ENCODE measurements at regions not wholly inside any gene's neighbourhood (a gene's known extent, or its start where the extent isn't known, plus 50 kb on each side); places are given as distances from the start of the nearest gene placed in this dataset.

DNA sequence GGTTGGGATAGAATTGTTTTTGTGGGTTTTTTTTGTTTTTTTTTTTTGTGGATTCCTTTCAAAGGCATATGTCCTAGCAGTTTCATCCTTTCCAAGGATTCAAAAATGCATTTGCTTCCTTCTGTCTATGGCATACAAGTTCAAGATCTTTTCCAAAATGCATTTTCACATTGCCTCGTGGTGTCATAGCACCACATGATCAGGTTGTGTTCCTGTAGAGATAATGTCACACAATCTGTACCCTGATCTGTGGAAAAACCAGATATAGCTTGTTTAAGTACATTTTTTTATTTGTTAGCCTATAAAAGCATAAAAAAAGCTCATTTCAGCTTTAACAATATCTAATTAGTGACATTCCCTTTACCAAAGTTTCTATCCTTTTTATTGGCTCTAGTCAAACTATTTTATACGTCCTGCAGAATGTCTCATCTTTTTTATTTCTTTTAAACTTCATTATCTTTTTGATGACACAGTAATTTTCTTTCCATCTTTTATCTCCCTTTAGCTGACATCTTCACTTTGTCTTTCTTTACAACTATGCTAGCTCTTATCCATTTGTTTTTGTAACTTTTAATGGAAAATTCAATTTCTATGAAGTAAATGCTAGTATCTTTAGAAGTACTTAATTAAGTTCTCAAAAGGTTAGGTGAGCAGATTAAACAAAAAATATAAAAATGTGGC is 106.0 kb upstream of the NOVA1 start:
- no peak overlapping the region for H3K27ac ChIP-seq (ENCODE audit: low read length in 2 of 2)
- no peak overlapping the region for H3K4me3 ChIP-seq (ENCODE audit: control extremely low read depth in 1 of 5, extremely low read depth in 1 of 5, insufficient read depth in 1 of 5, low read depth in 2 of 5, low read length in 4 of 5)
- ChIA-PET CTCF (interaction anchor here (0.6 kb wide), 1 partner anchor 1963 kb away, joined by 3 read pairs; no protein-coding TSS in a partner anchor), POLR2A (no interaction called here)
- DNase-seq (no peak), ATAC-seq (ENCODE audit: low read depth) (no peak)
- H3K27ac Mint-ChIP-seq: no peak overlapping the region
- no peaks in the 10 kb centered on the region for H3K4me1 Mint-ChIP-seq
- no peaks in the 10 kb centered on the region for H3K9me3 Mint-ChIP-seq (ENCODE audit: insufficient read depth)
- H3K27me3 ChIP-seq (replicated peaks in 1 of 4; ENCODE audit: control extremely low read depth in 1 of 4, control insufficient read depth in 3 of 4, insufficient read depth in 4 of 4, low read length in 3 of 4): no peaks in the 10 kb centered on the region
- no peaks in the 10 kb centered on the region for H3K27me3 Mint-ChIP-seq
- no peaks in the 10 kb centered on the region for H3K4me1 ChIP-seq (ENCODE audit: control insufficient read depth in 2 of 2, insufficient read depth in 2 of 2, low read length in 2 of 2)
- intact Hi-C loops (cut with micrococcal nuclease): no loop called here
- TF ChIP-seq EZH2 (IDR thresholded peaks at IDR 0.05; ENCODE audit: borderline replicate concordance, insufficient read depth, low read depth, low read length, poor library complexity, severe bottlenecking): no peak
- TF ChIP-seq, protein P1, sequence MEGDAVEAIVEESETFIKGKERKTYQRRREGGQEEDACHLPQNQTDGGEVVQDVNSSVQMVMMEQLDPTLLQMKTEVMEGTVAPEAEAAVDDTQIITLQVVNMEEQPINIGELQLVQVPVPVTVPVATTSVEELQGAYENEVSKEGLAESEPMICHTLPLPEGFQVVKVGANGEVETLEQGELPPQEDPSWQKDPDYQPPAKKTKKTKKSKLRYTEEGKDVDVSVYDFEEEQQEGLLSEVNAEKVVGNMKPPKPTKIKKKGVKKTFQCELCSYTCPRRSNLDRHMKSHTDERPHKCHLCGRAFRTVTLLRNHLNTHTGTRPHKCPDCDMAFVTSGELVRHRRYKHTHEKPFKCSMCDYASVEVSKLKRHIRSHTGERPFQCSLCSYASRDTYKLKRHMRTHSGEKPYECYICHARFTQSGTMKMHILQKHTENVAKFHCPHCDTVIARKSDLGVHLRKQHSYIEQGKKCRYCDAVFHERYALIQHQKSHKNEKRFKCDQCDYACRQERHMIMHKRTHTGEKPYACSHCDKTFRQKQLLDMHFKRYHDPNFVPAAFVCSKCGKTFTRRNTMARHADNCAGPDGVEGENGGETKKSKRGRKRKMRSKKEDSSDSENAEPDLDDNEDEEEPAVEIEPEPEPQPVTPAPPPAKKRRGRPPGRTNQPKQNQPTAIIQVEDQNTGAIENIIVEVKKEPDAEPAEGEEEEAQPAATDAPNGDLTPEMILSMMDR (IDR thresholded peaks at IDR 0.05): no peak
- H4K20me1 ChIP-seq (ENCODE audit: control insufficient read depth, insufficient read depth, low read length, poor library complexity, severe bottlenecking): no peaks in the 10 kb centered on the region
- H3K36me3 ChIP-seq (replicated peaks in 1 of 2; ENCODE audit: control extremely low read depth in 1 of 2, control insufficient read depth in 1 of 2, extremely low read depth in 1 of 2, insufficient read depth in 2 of 2, low read length in 1 of 2): no peaks in the 10 kb centered on the region
- H3K4me3 Mint-ChIP-seq: no peak overlapping the region
- no peaks in the 10 kb centered on the region for H3K79me2 ChIP-seq (ENCODE audit: control insufficient read depth, insufficient read depth, low read length)
- H3K9me3 ChIP-seq (ENCODE audit: control extremely low read depth in 1 of 3, control insufficient read depth in 2 of 3, insufficient read depth in 1 of 3, low read length in 2 of 3): no peaks in the 10 kb centered on the region
- no CpG with 5 or more reads among the region's 2 CpGs for WGBS (ENCODE audit: insufficient coverage)
- H3K4me2 ChIP-seq (replicated peaks; ENCODE audit: low read depth, low read length, poor library complexity, severe bottlenecking): no peak overlapping the region
- H2AFZ ChIP-seq (ENCODE audit: insufficient read depth, low read depth, low read length, poor library complexity, severe bottlenecking): no peak overlapping the region
- no peak overlapping the region for H3K9ac ChIP-seq (ENCODE audit: low read length)

DNA sequence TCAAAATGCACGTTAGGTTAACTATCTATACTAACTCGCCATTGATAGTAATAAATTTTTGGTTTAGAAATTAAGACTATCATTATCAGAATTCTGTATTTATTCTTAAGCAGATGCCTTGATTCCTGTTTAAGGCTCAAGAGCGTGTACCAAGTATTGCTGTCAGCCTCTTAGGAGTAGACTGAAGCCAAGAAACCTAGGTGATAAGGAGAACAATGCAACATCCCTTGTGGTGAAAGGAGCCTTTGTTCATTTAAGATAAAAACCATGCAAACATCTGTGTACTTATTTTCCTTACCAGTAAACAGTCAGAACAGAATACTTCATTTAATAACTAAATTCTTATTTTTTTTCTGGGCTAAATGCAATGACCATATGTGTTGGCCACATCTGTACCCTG is 109.4 kb upstream of the NOVA1 start:
- DNase-seq (no peak), ATAC-seq (ENCODE audit: low read depth) (no peak)
- Mint-ChIP-seq H3K9me3 (ENCODE audit: insufficient read depth) (no peaks in the 10 kb centered on the region), H3K4me1 (no peaks in the 10 kb centered on the region), H3K4me3 (no peak overlapping the region), H3K27ac (no peak overlapping the region), H3K27me3 (no peaks in the 10 kb centered on the region)
- no peaks in the 10 kb centered on the region for H3K27me3 ChIP-seq (replicated peaks in 1 of 4; ENCODE audit: control extremely low read depth in 1 of 4, control insufficient read depth in 3 of 4, insufficient read depth in 4 of 4, low read length in 3 of 4)
- CTCF ChIA-PET: no interaction called here
- H3K4me2 ChIP-seq (replicated peaks; ENCODE audit: low read depth, low read length, poor library complexity, severe bottlenecking): no peak overlapping the region
- POLR2A ChIA-PET: no interaction called here
- H3K36me3 ChIP-seq (replicated peaks in 1 of 2; ENCODE audit: control extremely low read depth in 1 of 2, control insufficient read depth in 1 of 2, extremely low read depth in 1 of 2, insufficient read depth in 2 of 2, low read length in 1 of 2): no peaks in the 10 kb centered on the region
- no peaks in the 10 kb centered on the region for H3K9me3 ChIP-seq (ENCODE audit: control extremely low read depth in 1 of 3, control insufficient read depth in 2 of 3, insufficient read depth in 1 of 3, low read length in 2 of 3)
- no peak overlapping the region for H3K4me3 ChIP-seq (ENCODE audit: control extremely low read depth in 1 of 5, extremely low read depth in 1 of 5, insufficient read depth in 1 of 5, low read depth in 2 of 5, low read length in 4 of 5)
- TF ChIP-seq, protein P1 (IDR thresholded peaks at IDR 0.05): no peak
- no peak for TF ChIP-seq EZH2 (IDR thresholded peaks at IDR 0.05; ENCODE audit: borderline replicate concordance, insufficient read depth, low read depth, low read length, poor library complexity, severe bottlenecking)
- H3K79me2 ChIP-seq (ENCODE audit: control insufficient read depth, insufficient read depth, low read length): no peaks in the 10 kb centered on the region
- H4K20me1 ChIP-seq (ENCODE audit: control insufficient read depth, insufficient read depth, low read length, poor library complexity, severe bottlenecking): no peaks in the 10 kb centered on the region
- no peak overlapping the region for H3K27ac ChIP-seq (ENCODE audit: low read length in 2 of 2)
- WGBS (ENCODE audit: insufficient coverage): no CpG with 5 or more reads among the region's 3 CpGs
- H2AFZ ChIP-seq (ENCODE audit: insufficient read depth, low read depth, low read length, poor library complexity, severe bottlenecking): no peak overlapping the region
- H3K9ac ChIP-seq (ENCODE audit: low read length): no peak overlapping the region
- no peaks in the 10 kb centered on the region for H3K4me1 ChIP-seq (ENCODE audit: control insufficient read depth in 2 of 2, insufficient read depth in 2 of 2, low read length in 2 of 2)
- intact Hi-C loops (cut with micrococcal nuclease): no loop called here
